ENCODE measurements at regions not wholly inside any gene's neighbourhood (a gene's known extent, or its start where the extent isn't known, plus 50 kb on each side); places are given as distances from the start of the nearest gene placed in this dataset.

DNA sequence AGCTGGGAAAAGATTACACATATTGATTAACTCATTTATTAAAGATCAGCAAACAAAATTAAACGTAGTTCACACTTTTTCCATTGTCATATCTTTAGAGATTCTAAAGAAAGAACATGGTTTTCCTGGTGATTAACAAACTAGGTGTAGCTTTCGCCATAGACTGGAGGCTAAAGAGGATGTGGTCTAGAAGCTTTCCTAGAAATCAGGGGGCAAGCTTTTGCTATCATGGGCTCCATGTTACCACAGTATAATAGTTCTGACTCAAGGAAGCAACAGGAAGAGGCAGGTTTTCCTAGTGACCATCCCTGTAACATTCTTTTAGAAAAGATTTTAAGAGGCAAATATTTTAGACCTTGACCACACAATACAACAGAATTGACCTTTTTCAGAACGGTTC is 232.7 kb downstream of the METTL4 start:
- H3K4me1 Mint-ChIP-seq (ENCODE audit: low read depth, unreplicated experiment): peaks cover 7% of the 10 kb centered on the region
- no peaks in the 10 kb centered on the region for H3K79me2 ChIP-seq (ENCODE audit: insufficient read depth, low read length)
- no peaks in the 10 kb centered on the region for H3K36me3 Mint-ChIP-seq (ENCODE audit: low read depth, unreplicated experiment)
- H3K9me3 ChIP-seq (ENCODE audit: insufficient read depth, low read depth, low read length): no peaks in the 10 kb centered on the region
- no peaks in the 10 kb centered on the region for H3K27me3 Mint-ChIP-seq (ENCODE audit: low read depth, unreplicated experiment)
- no peaks in the 10 kb centered on the region for H3K4me1 ChIP-seq (ENCODE audit: insufficient read depth, low read length)
- no peak overlapping the region for H3K4me3 ChIP-seq (ENCODE audit: insufficient read depth, low read depth, low read length)
- no peaks in the 10 kb centered on the region for H4K20me1 ChIP-seq (ENCODE audit: insufficient read depth, low read length)
- H3K36me3 ChIP-seq (ENCODE audit: insufficient read depth, low read length): no peaks in the 10 kb centered on the region
- no peak overlapping the region for H3K27ac ChIP-seq (ENCODE audit: low read depth, low read length)
- no peak overlapping the region for H3K9ac ChIP-seq (ENCODE audit: low read length)
- H3K4me2 ChIP-seq (ENCODE audit: low read length): no peak overlapping the region
- no peak overlapping the region for H3K4me3 Mint-ChIP-seq (ENCODE audit: unreplicated experiment)
- H3K9me3 Mint-ChIP-seq (ENCODE audit: unreplicated experiment): no peaks in the 10 kb centered on the region
- no peak for FAIRE-seq
- no peak overlapping the region for H3K27ac Mint-ChIP-seq (ENCODE audit: unreplicated experiment)
- H2AFZ ChIP-seq (ENCODE audit: low read depth, low read length): no peak overlapping the region
- no peak for DNase-seq (ENCODE audit: low read depth)
- no peak for TF ChIP-seq EZH2 (IDR thresholded peaks at IDR 0.05; ENCODE audit: insufficient read depth, low read length)
- TF ChIP-seq, protein P1, sequence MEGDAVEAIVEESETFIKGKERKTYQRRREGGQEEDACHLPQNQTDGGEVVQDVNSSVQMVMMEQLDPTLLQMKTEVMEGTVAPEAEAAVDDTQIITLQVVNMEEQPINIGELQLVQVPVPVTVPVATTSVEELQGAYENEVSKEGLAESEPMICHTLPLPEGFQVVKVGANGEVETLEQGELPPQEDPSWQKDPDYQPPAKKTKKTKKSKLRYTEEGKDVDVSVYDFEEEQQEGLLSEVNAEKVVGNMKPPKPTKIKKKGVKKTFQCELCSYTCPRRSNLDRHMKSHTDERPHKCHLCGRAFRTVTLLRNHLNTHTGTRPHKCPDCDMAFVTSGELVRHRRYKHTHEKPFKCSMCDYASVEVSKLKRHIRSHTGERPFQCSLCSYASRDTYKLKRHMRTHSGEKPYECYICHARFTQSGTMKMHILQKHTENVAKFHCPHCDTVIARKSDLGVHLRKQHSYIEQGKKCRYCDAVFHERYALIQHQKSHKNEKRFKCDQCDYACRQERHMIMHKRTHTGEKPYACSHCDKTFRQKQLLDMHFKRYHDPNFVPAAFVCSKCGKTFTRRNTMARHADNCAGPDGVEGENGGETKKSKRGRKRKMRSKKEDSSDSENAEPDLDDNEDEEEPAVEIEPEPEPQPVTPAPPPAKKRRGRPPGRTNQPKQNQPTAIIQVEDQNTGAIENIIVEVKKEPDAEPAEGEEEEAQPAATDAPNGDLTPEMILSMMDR (IDR thresholded peaks at IDR 0.05; ENCODE audit: insufficient read depth, low read depth, low read length): no peak
- H3K27me3 ChIP-seq (ENCODE audit: insufficient read depth, low read length): no peaks in the 10 kb centered on the region

DNA sequence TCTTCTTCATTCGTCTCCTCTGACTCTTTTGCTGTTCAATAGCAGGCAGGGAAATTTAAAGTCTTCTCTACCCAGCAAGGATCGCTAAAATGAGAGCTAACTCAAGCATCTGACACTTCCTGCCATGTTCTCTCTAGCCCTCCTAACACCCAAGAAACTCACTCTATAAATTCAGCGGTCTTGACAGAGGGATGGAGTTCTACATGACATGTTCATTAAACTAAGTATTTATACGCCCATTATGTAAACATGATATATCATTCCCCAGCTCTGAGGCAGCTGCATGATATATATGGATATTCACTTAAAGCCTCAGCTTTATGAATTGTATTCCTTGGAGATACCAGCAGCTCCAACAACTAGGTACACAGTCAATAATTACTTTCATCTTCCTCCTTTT is 231.0 kb downstream of the METTL4 start:
- Mint-ChIP-seq H3K27me3 (ENCODE audit: low read depth, unreplicated experiment) (no peaks in the 10 kb centered on the region), H3K36me3 (ENCODE audit: low read depth, unreplicated experiment) (no peaks in the 10 kb centered on the region)

DNA sequence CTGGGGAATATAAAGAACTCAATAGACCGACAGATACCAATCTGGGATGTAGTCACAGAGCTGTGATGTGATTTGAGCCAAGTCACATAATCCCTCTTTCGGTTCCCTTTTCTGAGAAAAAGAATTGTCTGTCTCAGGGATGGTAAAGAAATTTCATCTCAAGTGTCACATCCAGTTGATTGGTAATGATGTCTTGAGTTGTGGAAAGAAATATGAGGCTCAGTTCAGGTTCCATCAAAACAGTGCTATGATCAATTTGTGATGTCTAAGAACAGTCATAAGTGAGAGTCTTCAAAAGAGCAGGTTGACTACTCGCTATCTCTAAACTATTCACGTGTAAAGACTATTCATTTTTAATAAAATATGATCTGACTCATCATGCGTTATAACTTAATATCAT is 223.3 kb downstream of the METTL4 start:
- DNase-seq (ENCODE audit: low read depth): no peak
- Histone ChIP-seq H3K27ac (ENCODE audit: low read depth, low read length) (no peak overlapping the region), H3K27me3 (ENCODE audit: insufficient read depth, low read length) (no peaks in the 10 kb centered on the region), H4K20me1 (ENCODE audit: insufficient read depth, low read length) (no peaks in the 10 kb centered on the region), H3K4me1 (ENCODE audit: insufficient read depth, low read length) (no peaks in the 10 kb centered on the region), H3K4me2 (ENCODE audit: low read length) (no peak overlapping the region), H3K79me2 (ENCODE audit: insufficient read depth, low read length) (no peaks in the 10 kb centered on the region), H2AFZ (ENCODE audit: low read depth, low read length) (no peak overlapping the region), H3K9me3 (ENCODE audit: insufficient read depth, low read depth, low read length) (no peaks in the 10 kb centered on the region), H3K9ac (ENCODE audit: low read length) (no peak overlapping the region), H3K4me3 (ENCODE audit: insufficient read depth, low read depth, low read length) (no peak overlapping the region), H3K36me3 (ENCODE audit: insufficient read depth, low read length) (no peaks in the 10 kb centered on the region)
- Mint-ChIP-seq H3K27ac (ENCODE audit: unreplicated experiment) (no peak overlapping the region), H3K9me3 (ENCODE audit: unreplicated experiment) (peaks cover 8% of the 10 kb centered on the region), H3K4me3 (ENCODE audit: unreplicated experiment) (no peak overlapping the region), H3K4me1 (ENCODE audit: low read depth, unreplicated experiment) (no peaks in the 10 kb centered on the region), H3K27me3 (ENCODE audit: low read depth, unreplicated experiment) (no peaks in the 10 kb centered on the region), H3K36me3 (ENCODE audit: low read depth, unreplicated experiment) (no peaks in the 10 kb centered on the region)
- TF ChIP-seq, protein P1 (IDR thresholded peaks at IDR 0.05; ENCODE audit: insufficient read depth, low read depth, low read length): no peak
- no peak for TF ChIP-seq EZH2 (IDR thresholded peaks at IDR 0.05; ENCODE audit: insufficient read depth, low read length)
- FAIRE-seq: no peak

More for the DNA sequence above, 231.0 kb downstream of the METTL4 start:
- no peaks in the 10 kb centered on the region for H3K27me3 ChIP-seq (ENCODE audit: insufficient read depth, low read length)
- H3K4me1 Mint-ChIP-seq (ENCODE audit: low read depth, unreplicated experiment): peaks cover 7% of the 10 kb centered on the region
- no peak overlapping the region for H3K9ac ChIP-seq (ENCODE audit: low read length)
- H2AFZ ChIP-seq (ENCODE audit: low read depth, low read length): no peak overlapping the region
- peaks cover 2% of the 10 kb centered on the region for H3K9me3 Mint-ChIP-seq (ENCODE audit: unreplicated experiment)
- H3K36me3 ChIP-seq (ENCODE audit: insufficient read depth, low read length): no peaks in the 10 kb centered on the region
- no peak overlapping the region for H3K4me2 ChIP-seq (ENCODE audit: low read length)
- no peak overlapping the region for H3K27ac ChIP-seq (ENCODE audit: low read depth, low read length)
- no peaks in the 10 kb centered on the region for H4K20me1 ChIP-seq (ENCODE audit: insufficient read depth, low read length)
- no peak overlapping the region for H3K4me3 ChIP-seq (ENCODE audit: insufficient read depth, low read depth, low read length)
- no peak overlapping the region for H3K4me3 Mint-ChIP-seq (ENCODE audit: unreplicated experiment)
- DNase-seq (ENCODE audit: low read depth): no peak
- FAIRE-seq: no peak
- no peaks in the 10 kb centered on the region for H3K79me2 ChIP-seq (ENCODE audit: insufficient read depth, low read length)
- no peaks in the 10 kb centered on the region for H3K4me1 ChIP-seq (ENCODE audit: insufficient read depth, low read length)
- H3K9me3 ChIP-seq (ENCODE audit: insufficient read depth, low read depth, low read length): no peaks in the 10 kb centered on the region
- H3K27ac Mint-ChIP-seq (ENCODE audit: unreplicated experiment): no peak overlapping the region
- TF ChIP-seq, protein P1 (IDR thresholded peaks at IDR 0.05; ENCODE audit: insufficient read depth, low read depth, low read length): no peak
- no peak for TF ChIP-seq EZH2 (IDR thresholded peaks at IDR 0.05; ENCODE audit: insufficient read depth, low read length)

Data from astrocyte (in vitro differentiated cells and primary cell).